Adrenal gland (tissue), 9 donors: ENCODE measurements at regions not wholly inside any gene's neighbourhood (a gene's known extent, or its start where the extent isn't known, plus 50 kb on each side); places are given as distances from the start of the nearest gene placed in this dataset.
A peak's percentile ranks its signal among the peaks of the same experiment; 100 is the strongest.

Experiments used
- DNase-seq, 7 donors: peaks; one replicate each; pipeline ENCODE4 v3.0.0-alpha.2; 2019 to 2020
- H3K27ac ChIP-seq, 5 donors: fragments of 200-600 bp; sonication (generic) in 4 of 5; 1 replicate in 3 of 5; 2 replicates in 2 of 5; pipeline versions ENCODE4 v1.5.1 to v1.8.0; 2016 to 2020; ENCODE audit warnings: mild to moderate bottlenecking in 1 of 5
- H3K27me3 ChIP-seq: fragments of 200-600 bp; 2 replicates; pipeline ENCODE4 v1.8.0; 2021
- H3K36me3 ChIP-seq, 2 donors: fragments of 200-600 bp; replicated peaks in 1 of 2; 1 replicate in 1 of 2; 2 replicates in 1 of 2; pipeline versions ENCODE4 v1.5.1 to v1.8.0; 2018 to 2022
- H3K4me1 ChIP-seq, 2 donors: fragments of 200-600 bp; replicated peaks in 1 of 2; 1 replicate in 1 of 2; 2 replicates in 1 of 2; pipeline versions ENCODE4 v1.5.1 to v1.8.0; 2018 to 2021
- H3K4me3 ChIP-seq, 4 donors: fragments of 200-600 bp; sonication (generic) in 3 of 4; one replicate each; pipeline ENCODE4 v1.5.1; 2016 to 2018
- H3K9me3 ChIP-seq, 3 donors: fragments of 200-600 bp; sonication (generic) in 1 of 3; replicated peaks in 1 of 3; 1 replicate in 2 of 3; 2 replicates in 1 of 3; pipeline versions ENCODE4 v1.5.1 to v1.8.0; 2016 to 2021
- POLR2A ChIP-seq, 2 donors: fragments of 450-650 bp; IDR thresholded peaks; one replicate each; pipeline ENCODE4 v1.6.1; 2017; ENCODE audit warnings: antibody characterized with exemption in 2 of 2, mild to moderate bottlenecking in 2 of 2, moderate library complexity in 1 of 2
- WGBS, 4 donors: extraction: QIAGEN DNeasy Blood & Tissue Kit in 2 of 4; methylation state at CpG; one replicate each; pipeline versions ENCODE4 v1.1.5 to v1.1.7; 2013 to 2017; 5-methylcytosine and 5-hydroxymethylcytosine counted together
- intact Hi-C, 2 donors: fragments of 100-400 bp; cut with DNase I; formaldehyde crosslinking; loops; one replicate each; pipeline versions ENCODE4 v1.14.1 to v1.15.0; 2022 to 2023
- TF ChIP-seq, protein P1 (sequence below), 6 experiments: fragments of 450-650 bp in 4 of 6; fragments of 200-600 bp in 2 of 6; sonication (generic) in 1 of 6; IDR thresholded peaks; 1 replicate in 5 of 6; 2 replicates in 1 of 6; pipeline versions ENCODE4 v1.5.1 to v1.8.0; 2016 to 2021; ENCODE audit warnings: antibody characterized with exemption in 6 of 6, mild to moderate bottlenecking in 2 of 6, moderate library complexity in 1 of 6
- donor health status: healthy with polysubstance abuse.
- donor health status: Bipolar disorder and iron deficiency.
- donor health status: DM: yes; HTN: yes; CAD: no.
- donor health status: DM: no; HTN: no; CAD: no.
- donor health status: DM: no; HTN: no; CAD: no.

DNA sequence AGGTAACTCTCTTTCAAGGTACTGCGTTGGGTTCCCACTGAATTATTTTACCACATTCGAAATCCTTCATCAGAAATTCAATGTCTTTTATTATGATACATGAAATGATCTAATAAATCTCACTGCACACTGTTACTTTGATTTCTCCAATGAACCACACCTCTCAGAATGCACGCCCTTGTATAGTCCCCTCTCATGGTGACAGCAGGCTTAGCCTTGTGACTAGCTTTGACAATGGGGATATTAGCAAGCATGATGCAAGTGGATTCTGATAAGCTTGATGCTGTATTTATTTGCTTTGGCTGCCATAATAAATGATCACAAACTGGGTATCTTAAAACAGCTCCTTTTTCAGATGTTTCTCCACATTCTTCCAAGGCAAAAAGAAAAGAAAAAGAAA is 100.4 kb upstream of the ETV6 start:
- H3K4me1 ChIP-seq, result peaks cover 0 to 4% of the 10 kb centered on the region in 2 donors
- H3K27me3 ChIP-seq, result no peaks in the 10 kb centered on the region
- H3K27ac ChIP-seq, result no peak overlapping the region
- intact Hi-C loops, result no loop called here
- H3K36me3 ChIP-seq, result no peaks in the 10 kb centered on the region
- no peak for DNase-seq
- TF ChIP-seq, protein P1, sequence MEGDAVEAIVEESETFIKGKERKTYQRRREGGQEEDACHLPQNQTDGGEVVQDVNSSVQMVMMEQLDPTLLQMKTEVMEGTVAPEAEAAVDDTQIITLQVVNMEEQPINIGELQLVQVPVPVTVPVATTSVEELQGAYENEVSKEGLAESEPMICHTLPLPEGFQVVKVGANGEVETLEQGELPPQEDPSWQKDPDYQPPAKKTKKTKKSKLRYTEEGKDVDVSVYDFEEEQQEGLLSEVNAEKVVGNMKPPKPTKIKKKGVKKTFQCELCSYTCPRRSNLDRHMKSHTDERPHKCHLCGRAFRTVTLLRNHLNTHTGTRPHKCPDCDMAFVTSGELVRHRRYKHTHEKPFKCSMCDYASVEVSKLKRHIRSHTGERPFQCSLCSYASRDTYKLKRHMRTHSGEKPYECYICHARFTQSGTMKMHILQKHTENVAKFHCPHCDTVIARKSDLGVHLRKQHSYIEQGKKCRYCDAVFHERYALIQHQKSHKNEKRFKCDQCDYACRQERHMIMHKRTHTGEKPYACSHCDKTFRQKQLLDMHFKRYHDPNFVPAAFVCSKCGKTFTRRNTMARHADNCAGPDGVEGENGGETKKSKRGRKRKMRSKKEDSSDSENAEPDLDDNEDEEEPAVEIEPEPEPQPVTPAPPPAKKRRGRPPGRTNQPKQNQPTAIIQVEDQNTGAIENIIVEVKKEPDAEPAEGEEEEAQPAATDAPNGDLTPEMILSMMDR (IDR thresholded peaks at IDR 0.05), result no peak
- no peak for TF ChIP-seq POLR2A (IDR thresholded peaks at IDR 0.05)
- WGBS, 4 donors, result 85 to 87% (median 86%) methylated on average over 3 of the region's 3 CpGs
- no peaks in the 10 kb centered on the region for H3K9me3 ChIP-seq
- H3K4me3 ChIP-seq, result no peak overlapping the region

DNA sequence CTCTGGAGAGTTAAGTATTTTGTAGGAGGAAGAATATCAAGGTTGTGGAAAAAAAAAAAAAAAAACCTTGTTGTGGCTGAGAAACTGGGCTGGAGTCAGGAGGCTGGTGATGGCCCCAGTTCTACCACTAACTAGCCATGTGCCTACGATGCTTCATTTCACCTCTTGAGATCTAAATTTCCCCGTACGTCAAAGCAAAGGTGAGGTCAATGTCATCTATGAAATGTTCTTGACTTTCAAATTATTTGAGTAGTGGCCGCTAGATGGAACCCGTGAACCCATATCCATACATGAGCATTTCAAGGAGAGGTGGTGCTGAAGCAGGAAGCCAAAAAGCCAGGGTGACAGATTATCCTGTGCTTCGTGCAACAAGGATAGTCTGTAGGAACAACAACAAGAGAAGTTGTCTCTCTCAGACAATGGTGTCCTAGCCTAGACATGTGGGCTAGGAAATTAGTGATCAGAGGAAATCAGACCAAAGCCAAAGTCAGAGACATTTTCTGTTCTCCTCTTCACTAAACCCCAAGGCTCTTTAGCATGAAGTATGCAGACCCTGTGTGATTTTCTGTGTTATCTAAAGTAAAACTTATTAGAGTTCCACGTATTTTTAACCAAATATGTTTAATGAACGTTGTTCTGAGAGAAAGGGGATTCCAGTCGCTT is 95.5 kb upstream of the ETV6 start:
- intact Hi-C loops, result no loop called here
- no peak overlapping the region for H3K27ac ChIP-seq
- H3K27me3 ChIP-seq, result no peaks in the 10 kb centered on the region
- peak; percentile 38 to 73 (median 49) for DNase-seq
- no peak for TF ChIP-seq POLR2A (IDR thresholded peaks at IDR 0.05)
- TF ChIP-seq, protein P1 (IDR thresholded peaks at IDR 0.05), result peak; percentile 34 to 65 (median 58)
- 13 to 16% (median 14%) methylated on average over 9 of the region's 9 CpGs for WGBS, 4 donors
- no peaks in the 10 kb centered on the region for H3K9me3 ChIP-seq
- no peaks in the 10 kb centered on the region for H3K4me1 ChIP-seq
- H3K36me3 ChIP-seq, result no peaks in the 10 kb centered on the region
- H3K4me3 ChIP-seq, result no peak overlapping the region

DNA sequence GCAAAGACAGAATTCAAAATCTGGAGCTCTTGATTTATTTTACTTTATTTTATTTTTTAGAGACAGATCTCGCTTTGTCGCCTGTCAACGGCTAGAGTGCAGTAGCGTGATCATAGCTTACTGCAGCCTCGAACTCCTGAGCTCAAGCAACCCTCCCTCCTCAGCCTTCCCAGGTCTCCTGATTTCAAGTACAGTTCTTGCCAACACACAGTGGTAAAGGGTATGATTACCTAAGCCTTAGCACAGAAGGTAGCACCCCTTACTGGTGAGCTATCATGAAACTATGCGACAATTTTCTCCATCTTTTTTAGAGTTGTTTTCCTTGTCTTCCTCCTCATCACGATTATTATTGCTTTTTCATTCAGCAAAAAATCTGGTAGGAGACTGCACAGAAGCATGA is 94.3 kb upstream of the ETV6 start:
- intact Hi-C loops, result no loop called here
- Histone ChIP-seq H3K27ac (no peak overlapping the region), H3K4me3 (no peak overlapping the region), H3K9me3 (no peaks in the 10 kb centered on the region), H3K4me1 (no peaks in the 10 kb centered on the region), H3K36me3 (no peaks in the 10 kb centered on the region), H3K27me3 (no peaks in the 10 kb centered on the region)
- 85 to 93% (median 89%) methylated on average over 7 of the region's 7 CpGs for WGBS, 4 donors
- DNase-seq, result no peak
- TF ChIP-seq, protein P1 (IDR thresholded peaks at IDR 0.05), result no peak
- no peak for TF ChIP-seq POLR2A (IDR thresholded peaks at IDR 0.05)

DNA sequence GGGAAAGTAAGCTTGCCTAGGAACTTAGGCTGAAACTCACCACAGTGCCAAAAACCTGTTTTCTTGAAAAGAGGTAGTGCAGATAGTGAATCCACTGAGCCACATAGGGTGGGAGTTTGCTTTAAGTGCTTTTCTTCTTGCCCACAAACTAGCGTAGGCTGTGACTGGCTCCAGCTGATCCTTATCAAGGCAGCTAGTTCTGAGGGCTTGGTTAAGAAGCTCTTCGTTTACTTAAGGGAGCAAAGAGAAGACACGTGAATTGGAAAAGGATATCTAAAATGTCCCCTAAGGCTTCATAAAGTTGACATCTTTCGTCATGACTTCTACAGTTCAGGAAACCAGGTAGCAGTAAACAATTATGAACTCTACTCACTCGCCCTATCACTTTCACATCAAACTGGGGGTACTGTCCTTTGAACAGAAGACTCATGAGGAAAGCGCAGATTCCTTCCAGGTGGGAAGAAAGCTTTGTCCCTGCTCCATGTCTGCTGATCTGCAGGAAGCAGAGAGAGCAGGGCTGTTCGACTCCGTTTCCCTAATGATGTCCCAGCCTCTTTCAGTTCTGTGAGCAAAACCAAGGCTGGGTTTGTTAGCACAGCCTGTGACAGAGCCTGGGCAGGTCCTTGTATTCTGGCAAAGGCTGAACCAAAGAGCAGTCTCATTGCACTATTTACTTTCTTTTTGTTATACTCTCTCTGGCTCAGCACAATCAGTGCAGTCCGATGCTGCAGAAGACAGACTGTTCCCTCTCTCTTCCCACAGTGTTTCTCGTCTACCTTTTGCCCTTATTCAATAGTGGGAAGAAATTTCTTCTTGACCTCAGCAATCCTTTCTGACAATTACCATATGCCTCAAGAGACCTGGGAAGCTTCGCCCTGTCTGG is 93.5 kb upstream of the ETV6 start:
- Histone ChIP-seq H3K4me1 (no peaks in the 10 kb centered on the region), H3K27me3 (no peaks in the 10 kb centered on the region), H3K27ac (no peak overlapping the region), H3K9me3 (no peaks in the 10 kb centered on the region), H3K4me3 (no peak overlapping the region), H3K36me3 (no peaks in the 10 kb centered on the region)
- 71 to 79% (median 76%) methylated on average over 11 of the region's 11 CpGs for WGBS, 4 donors
- no peak for DNase-seq
- intact Hi-C loops, result no loop called here
- TF ChIP-seq, protein P1 (IDR thresholded peaks at IDR 0.05), result no peak
- no peak for TF ChIP-seq POLR2A (IDR thresholded peaks at IDR 0.05)
